Right lobe of liver (tissue), 6 donors: ENCODE measurements at regions not wholly inside any gene's neighbourhood (a gene's known extent, or its start where the extent isn't known, plus 50 kb on each side); places are given as distances from the start of the nearest gene placed in this dataset.

Experiments used
- ATAC-seq, 4 donors: fragments of 200-7000 bp; cut with Tn5 transposase; one replicate each; pipeline ENCODE4 v1.9.1; 2020; ENCODE audit warnings: mild to moderate bottlenecking in 4 of 4, moderate library complexity in 4 of 4
- DNase-seq, 3 donors: peaks; one replicate each; pipeline ENCODE4 v3.0.0-alpha.2; 2020
- H3K27ac ChIP-seq, 3 donors: fragments of 200-600 bp; one replicate each; pipeline ENCODE4 v1.8.0; 2022
- H3K27me3 ChIP-seq, 2 donors: fragments of 200-600 bp; one replicate each; pipeline ENCODE4 v1.8.0; 2022
- H3K36me3 ChIP-seq, 4 donors: fragments of 200-600 bp; sonication (generic) in 1 of 4; one replicate each; pipeline versions ENCODE4 v1.5.1 to v1.8.0; 2017 to 2022; ENCODE audit warnings: control low read depth in 1 of 4
- H3K4me1 ChIP-seq, 4 donors: fragments of 200-600 bp; sonication (generic) in 1 of 4; one replicate each; pipeline versions ENCODE4 v1.5.1 to v1.8.0; 2017 to 2022; ENCODE audit warnings: control low read depth in 1 of 4
- H3K4me3 ChIP-seq, 3 donors: fragments of 200-600 bp; one replicate each; pipeline ENCODE4 v1.8.0; 2022
- H3K9me3 ChIP-seq, 4 donors: fragments of 200-600 bp; sonication (generic) in 1 of 4; one replicate each; pipeline versions ENCODE4 v1.5.1 to v1.8.0; 2017 to 2022; ENCODE audit warnings: control low read depth in 1 of 4
- POLR2A ChIP-seq: fragments of 450-650 bp; IDR thresholded peaks from one replicate; pipeline ENCODE4 v1.6.1; 2017; ENCODE audit warnings: antibody characterized with exemption, mild to moderate bottlenecking
- WGBS: methylation state at CpG from one replicate; pipeline ENCODE4 v1.1.6; 2018; ENCODE audit warnings: low coverage, low lambda C conversion rate; ENCODE audit not compliant: insufficient coverage; ENCODE audit errors: missing lambda C conversion rate; 5-methylcytosine and 5-hydroxymethylcytosine counted together
- intact Hi-C, 2 donors: fragments of 100-400 bp; cut with DNase I; formaldehyde crosslinking; loops; one replicate each; pipeline versions ENCODE4 v1.11.2 to v1.14.1; 2022
- TF ChIP-seq, protein P1 (sequence below), 4 donors: fragments of 200-600 bp in 3 of 4; fragments of 450-650 bp in 1 of 4; IDR thresholded peaks; one replicate each; pipeline versions ENCODE4 v1.5.1 to v1.8.0; 2016 to 2022; ENCODE audit warnings: antibody characterized with exemption in 4 of 4, mild to moderate bottlenecking in 2 of 4
- donor health status: DM: no; HTN: yes; CAD: no.
- donor health status: DM: no; HTN: no; CAD: no.
- donor health status: DM: no; HTN: no; CAD: no.
- donor health status: DM: no; HTN: yes; CAD: no.
- donor health status: DM: no; HTN: yes; CAD: no.

DNA sequence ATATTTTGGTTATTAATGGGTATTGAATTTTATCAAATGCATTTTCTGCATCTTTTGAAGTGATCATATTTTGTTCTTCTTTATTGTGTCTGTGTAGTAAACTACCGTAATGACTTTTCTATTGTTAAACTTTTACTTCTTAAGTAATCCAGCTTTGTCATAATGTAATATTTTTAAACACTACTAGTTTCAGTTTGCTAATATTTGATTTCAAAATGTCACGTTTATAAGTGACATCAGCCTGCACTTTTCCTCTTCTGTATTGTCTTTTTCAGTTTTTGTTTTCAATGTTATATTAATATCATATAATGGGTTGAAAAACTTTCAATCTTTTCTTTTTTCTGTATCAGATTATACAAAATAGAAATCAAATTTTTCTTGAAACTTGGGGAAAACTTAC lies 71.6 kb upstream of the ANKRD1 start:
- H3K27me3 ChIP-seq, result no peaks in the 10 kb centered on the region

DNA sequence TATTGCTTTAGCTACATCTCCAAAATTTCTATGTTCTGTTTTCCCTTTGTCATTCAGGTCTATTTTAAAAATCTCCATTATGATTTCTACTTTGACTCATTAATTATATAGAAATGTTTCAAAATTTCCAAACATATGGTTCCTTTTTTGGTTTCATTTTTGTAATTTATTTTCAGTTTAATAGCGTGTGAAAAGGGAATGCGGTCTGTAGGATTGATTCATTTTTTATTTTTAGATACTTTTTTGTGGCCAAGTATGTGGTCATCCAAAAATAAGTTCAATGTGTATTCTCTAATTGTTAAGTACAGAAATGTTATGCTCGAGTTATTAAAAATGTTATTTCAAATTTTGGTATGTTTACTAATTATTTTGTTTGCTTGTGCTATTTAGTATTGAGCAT lies 72.5 kb upstream of the ANKRD1 start:
- intact Hi-C loops, result no loop called here
- 48% methylated on average over 3 of the region's 3 CpGs for WGBS
- DNase-seq, result no peak
- TF ChIP-seq, protein P1, sequence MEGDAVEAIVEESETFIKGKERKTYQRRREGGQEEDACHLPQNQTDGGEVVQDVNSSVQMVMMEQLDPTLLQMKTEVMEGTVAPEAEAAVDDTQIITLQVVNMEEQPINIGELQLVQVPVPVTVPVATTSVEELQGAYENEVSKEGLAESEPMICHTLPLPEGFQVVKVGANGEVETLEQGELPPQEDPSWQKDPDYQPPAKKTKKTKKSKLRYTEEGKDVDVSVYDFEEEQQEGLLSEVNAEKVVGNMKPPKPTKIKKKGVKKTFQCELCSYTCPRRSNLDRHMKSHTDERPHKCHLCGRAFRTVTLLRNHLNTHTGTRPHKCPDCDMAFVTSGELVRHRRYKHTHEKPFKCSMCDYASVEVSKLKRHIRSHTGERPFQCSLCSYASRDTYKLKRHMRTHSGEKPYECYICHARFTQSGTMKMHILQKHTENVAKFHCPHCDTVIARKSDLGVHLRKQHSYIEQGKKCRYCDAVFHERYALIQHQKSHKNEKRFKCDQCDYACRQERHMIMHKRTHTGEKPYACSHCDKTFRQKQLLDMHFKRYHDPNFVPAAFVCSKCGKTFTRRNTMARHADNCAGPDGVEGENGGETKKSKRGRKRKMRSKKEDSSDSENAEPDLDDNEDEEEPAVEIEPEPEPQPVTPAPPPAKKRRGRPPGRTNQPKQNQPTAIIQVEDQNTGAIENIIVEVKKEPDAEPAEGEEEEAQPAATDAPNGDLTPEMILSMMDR (IDR thresholded peaks at IDR 0.05), result no peak
- no peak for TF ChIP-seq POLR2A
- H3K4me3 ChIP-seq, result no peak overlapping the region
- no peaks in the 10 kb centered on the region for H3K9me3 ChIP-seq
- no peak for ATAC-seq
- H3K4me1 ChIP-seq, result no peaks in the 10 kb centered on the region
- H3K27me3 ChIP-seq, result no peaks in the 10 kb centered on the region
- no peak overlapping the region for H3K27ac ChIP-seq
- H3K36me3 ChIP-seq, result no peaks in the 10 kb centered on the region

More for the DNA sequence above, 71.6 kb upstream of the ANKRD1 start:
- H3K4me1 ChIP-seq, result no peaks in the 10 kb centered on the region
- no peaks in the 10 kb centered on the region for H3K9me3 ChIP-seq
- TF ChIP-seq, protein P1 (IDR thresholded peaks at IDR 0.05), result no peak
- TF ChIP-seq POLR2A, result no peak
- DNase-seq (no peak), ATAC-seq (no peak)
- H3K4me3 ChIP-seq, result no peak overlapping the region
- no peaks in the 10 kb centered on the region for H3K36me3 ChIP-seq
- H3K27ac ChIP-seq, result no peak overlapping the region
- WGBS, result 53% methylated on average over 2 of the region's 2 CpGs
- intact Hi-C loops, result no loop called here

DNA sequence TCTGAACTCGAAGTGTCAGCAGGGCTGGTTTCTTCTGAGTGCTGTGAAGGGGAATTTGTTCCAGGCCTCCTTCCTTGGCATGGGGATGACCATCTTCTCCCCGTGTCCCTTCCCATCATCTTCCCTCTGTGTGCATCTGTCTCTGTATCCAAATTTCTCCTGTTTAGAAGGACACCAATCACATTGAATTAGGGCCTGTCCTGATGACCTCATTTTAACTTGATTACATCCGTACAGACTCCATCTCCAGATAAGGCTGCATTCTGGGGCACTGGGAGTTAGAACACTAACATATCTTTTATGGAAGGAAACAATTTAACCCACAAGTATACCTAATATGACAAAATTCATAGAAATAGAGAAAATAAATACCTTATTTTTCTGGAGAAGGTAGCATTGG lies 76.8 kb upstream of the ANKRD1 start:
- no peak for ATAC-seq
- Histone ChIP-seq H3K27me3 (no peaks in the 10 kb centered on the region), H3K4me1 (no peaks in the 10 kb centered on the region), H3K36me3 (no peaks in the 10 kb centered on the region), H3K27ac (no peak overlapping the region), H3K9me3 (no peaks in the 10 kb centered on the region), H3K4me3 (no peak overlapping the region)
- intact Hi-C loops, result no loop called here
- DNase-seq, result no peak
- WGBS, result 61% methylated on average over 3 of the region's 3 CpGs
- TF ChIP-seq, protein P1 (IDR thresholded peaks at IDR 0.05), result no peak

DNA sequence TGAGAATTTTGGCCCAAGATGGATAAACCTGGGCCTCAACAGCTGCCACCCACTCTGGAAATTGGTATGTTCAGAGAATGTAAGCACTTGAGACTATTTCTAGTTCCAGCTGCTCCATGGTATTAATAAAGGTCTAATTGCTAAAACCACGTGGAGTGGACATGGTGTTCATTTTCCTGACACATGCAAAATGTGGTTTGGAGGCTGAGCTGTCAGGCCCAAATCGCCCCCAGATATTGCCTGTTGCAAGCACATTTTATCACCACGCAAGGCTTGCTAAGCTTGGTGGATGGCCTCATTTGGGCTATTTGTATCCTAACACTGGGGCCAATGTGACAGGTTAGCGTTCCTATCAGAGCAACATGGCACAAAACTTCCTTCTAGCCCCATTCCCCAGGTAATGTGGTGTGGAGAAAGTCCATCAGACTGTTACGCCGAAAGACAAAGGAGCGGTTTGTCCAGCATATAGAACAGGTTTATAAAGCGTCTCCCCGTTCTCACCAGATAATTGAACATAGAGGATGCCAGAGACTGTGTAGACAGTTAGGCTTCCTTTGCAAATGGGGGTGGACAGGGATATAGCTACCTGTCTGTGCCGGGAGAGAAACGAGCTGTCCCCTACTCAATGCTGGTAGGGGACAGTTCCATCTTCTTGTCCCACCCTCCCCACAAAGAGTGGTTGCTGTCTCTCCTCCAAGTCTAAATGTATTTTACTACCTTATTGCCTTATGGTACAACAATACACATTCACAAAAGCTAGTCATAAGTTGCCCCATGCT lies 78.0 kb upstream of the ANKRD1 start:
- intact Hi-C loops, result no loop called here
- H3K4me3 ChIP-seq, result no peak overlapping the region
- DNase-seq (no peak), ATAC-seq (no peak)
- H3K27me3 ChIP-seq, result no peaks in the 10 kb centered on the region
- no peaks in the 10 kb centered on the region for H3K36me3 ChIP-seq
- no peaks in the 10 kb centered on the region for H3K9me3 ChIP-seq
- no peaks in the 10 kb centered on the region for H3K4me1 ChIP-seq
- H3K27ac ChIP-seq, result no peak overlapping the region
- WGBS, result 80% methylated on average over 9 of the region's 11 CpGs
- TF ChIP-seq POLR2A, result no peak
- TF ChIP-seq, protein P1 (IDR thresholded peaks at IDR 0.05), result no peak
